ENCODE measurements at regions not wholly inside any gene's neighbourhood (a gene's known extent, or its start where the extent isn't known, plus 50 kb on each side); places are given as distances from the start of the nearest gene placed in this dataset.

GRCh38 chr16:85524630-85525419 is 88.3 kb upstream of the GSE1 start (continued):
- TF ChIP-seq ZNF460 (CRISPR knock-in tag; IDR thresholded peaks at IDR 0.05; ENCODE audit: borderline replicate concordance), result peak; percentile 28; the same call in 1 of the 2 replicates
- 0 out of 2 replicates have a peak, but pooled peaks have one; percentile 44 for TF ChIP-seq BATF2 (CRISPR knock-in tag; IDR thresholded peaks at IDR 0.05)
- no peak for TF ChIP-seq HNRNPH1 (optimal IDR thresholded peaks at IDR 0.05; ENCODE audit: low read depth, low read length)
- TF ChIP-seq TBX3 (IDR thresholded peaks at IDR 0.05; ENCODE audit: borderline replicate concordance), result no peak
- no peak for TF ChIP-seq ZNF136 (CRISPR knock-in tag; IDR thresholded peaks at IDR 0.05; ENCODE audit: low read depth)
- TF ChIP-seq ZNF709 (CRISPR knock-in tag; IDR thresholded peaks at IDR 0.05), result no peak; the same call in 1 of the 2 replicates
- no peak for TF ChIP-seq ZNF660 (CRISPR knock-in tag; IDR thresholded peaks at IDR 0.05; ENCODE audit: borderline replicate concordance, low read depth)
- TF ChIP-seq MIXL1 (CRISPR knock-in tag; IDR thresholded peaks at IDR 0.05), result peak; percentile 78
- peak; percentile 25 for TF ChIP-seq CBX1 (IDR thresholded peaks at IDR 0.05; ENCODE audit: low read depth)
- peak; percentile 99 for TF ChIP-seq ZBTB46 (CRISPR knock-in tag; IDR thresholded peaks at IDR 0.05; ENCODE audit: borderline replicate concordance)
- peak; percentile 91 for TF ChIP-seq DNMT3B (CRISPR knock-in tag; conservative IDR thresholded peaks at IDR 0.05)
- TF ChIP-seq ZNF362 (CRISPR knock-in tag; IDR thresholded peaks at IDR 0.05; ENCODE audit: borderline replicate concordance), result no peak
- no peak for TF ChIP-seq SAFB2 (CRISPR knock-in tag; IDR thresholded peaks at IDR 0.05; ENCODE audit: borderline replicate concordance, low read depth)
- TF ChIP-seq PAXIP1 (CRISPR knock-in tag; conservative IDR thresholded peaks at IDR 0.05), result peak; percentile 87
- TF ChIP-seq CREB3 (CRISPR knock-in tag; IDR thresholded peaks at IDR 0.05), result no peak
- TF ChIP-seq TCF12 (IDR thresholded peaks at IDR 0.05), result no peak
- peak; percentile 100 for TF ChIP-seq TCF12 (CRISPR knock-in tag; IDR thresholded peaks at IDR 0.05)
- peak; percentile 96 for TF ChIP-seq ZNF350 (CRISPR knock-in tag; IDR thresholded peaks at IDR 0.05; ENCODE audit: borderline replicate concordance, low read depth)
- no peak for TF ChIP-seq ZNF549 (CRISPR knock-in tag; IDR thresholded peaks at IDR 0.05)
- no peak for TF ChIP-seq CHCHD3 (CRISPR knock-in tag; IDR thresholded peaks at IDR 0.05)
- peak; percentile 77 for TF ChIP-seq HOXA3 (CRISPR knock-in tag; IDR thresholded peaks at IDR 0.05)
